Breast epithelium (tissue), 4 donors: ENCODE measurements at regions not wholly inside any gene's neighbourhood (a gene's known extent, or its start where the extent isn't known, plus 50 kb on each side); places are given as distances from the start of the nearest gene placed in this dataset.

Experiments used
- DNase-seq, 2 donors: peaks; one replicate each; pipeline ENCODE4 v3.0.0-alpha.2; 2019; ENCODE audit warnings: low spot score in 2 of 2
- H3K27ac ChIP-seq, 2 donors: fragments of 200-600 bp; sonication (generic) in 1 of 2; one replicate each; pipeline ENCODE4 v1.5.1; 2016 to 2019; ENCODE audit warnings: mild to moderate bottlenecking in 1 of 2
- H3K27me3 ChIP-seq, 2 donors: fragments of 200-600 bp; sonication (generic) in 1 of 2; one replicate each; pipeline versions ENCODE4 v1.5.1 to v1.6.0; 2017 to 2019; ENCODE audit warnings: control low read depth in 1 of 2, mild to moderate bottlenecking in 1 of 2
- H3K36me3 ChIP-seq: fragments of 200-600 bp; one replicate; pipeline ENCODE4 v1.5.1; 2019
- H3K4me1 ChIP-seq, 2 donors: fragments of 200-600 bp; sonication (generic); one replicate each; pipeline ENCODE4 v1.5.1; 2016 to 2019; ENCODE audit warnings: control low read depth in 1 of 2
- H3K4me3 ChIP-seq, 3 donors: fragments of 200-600 bp; sonication (generic); 1 replicate in 2 of 3; 2 replicates in 1 of 3; pipeline ENCODE4 v1.5.1; 2016 to 2019; ENCODE audit warnings: mild to moderate bottlenecking in 3 of 3, moderate library complexity in 2 of 3
- H3K9me3 ChIP-seq, 2 donors: fragments of 200-600 bp; sonication (generic) in 1 of 2; one replicate each; pipeline ENCODE4 v1.5.1; 2016 to 2019; ENCODE audit warnings: control low read depth in 1 of 2
- POLR2A ChIP-seq: fragments of 450-650 bp; IDR thresholded peaks from one replicate; pipeline ENCODE4 v1.6.1; 2016; ENCODE audit warnings: antibody characterized with exemption, mild to moderate bottlenecking, moderate library complexity
- POLR2AphosphoS5 ChIP-seq, 3 donors: sonication (generic); formaldehyde crosslinking; IDR thresholded peaks; one replicate each; pipeline ENCODE4 v1.6.1; 2017; ENCODE audit warnings: antibody characterized with exemption in 3 of 3
- intact Hi-C: fragments of 100-400 bp; cut with DNase I; formaldehyde crosslinking; loops from one replicate; pipeline ENCODE4 v1.15.1; 2023; ENCODE audit warnings: low total_unique reads
- TF ChIP-seq, protein P1 (sequence below), 3 donors: fragments of 450-650 bp; IDR thresholded peaks; one replicate each; pipeline ENCODE4 v1.5.1; 2016 to 2017; ENCODE audit warnings: antibody characterized with exemption in 3 of 3, mild to moderate bottlenecking in 3 of 3, moderate library complexity in 3 of 3

DNA sequence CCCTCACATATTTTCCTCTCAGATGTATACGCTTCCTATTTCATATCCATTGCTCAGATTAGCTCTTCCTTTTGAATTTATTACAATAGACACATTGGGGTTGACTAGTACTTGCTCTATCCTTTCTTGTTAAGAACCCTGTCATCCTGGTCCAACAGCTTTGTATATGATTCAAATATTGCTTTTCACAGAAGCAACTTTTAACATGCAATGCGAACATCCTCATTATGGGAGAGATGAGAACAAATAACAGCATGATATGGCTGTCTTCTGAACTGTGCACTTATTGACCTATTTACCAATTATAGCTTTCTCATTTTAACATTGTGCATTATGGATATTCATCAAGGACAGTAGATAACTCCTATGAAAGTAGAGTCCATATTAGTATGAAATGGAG is 510.8 kb downstream of the PTPRC start:
- TF ChIP-seq, protein P1, sequence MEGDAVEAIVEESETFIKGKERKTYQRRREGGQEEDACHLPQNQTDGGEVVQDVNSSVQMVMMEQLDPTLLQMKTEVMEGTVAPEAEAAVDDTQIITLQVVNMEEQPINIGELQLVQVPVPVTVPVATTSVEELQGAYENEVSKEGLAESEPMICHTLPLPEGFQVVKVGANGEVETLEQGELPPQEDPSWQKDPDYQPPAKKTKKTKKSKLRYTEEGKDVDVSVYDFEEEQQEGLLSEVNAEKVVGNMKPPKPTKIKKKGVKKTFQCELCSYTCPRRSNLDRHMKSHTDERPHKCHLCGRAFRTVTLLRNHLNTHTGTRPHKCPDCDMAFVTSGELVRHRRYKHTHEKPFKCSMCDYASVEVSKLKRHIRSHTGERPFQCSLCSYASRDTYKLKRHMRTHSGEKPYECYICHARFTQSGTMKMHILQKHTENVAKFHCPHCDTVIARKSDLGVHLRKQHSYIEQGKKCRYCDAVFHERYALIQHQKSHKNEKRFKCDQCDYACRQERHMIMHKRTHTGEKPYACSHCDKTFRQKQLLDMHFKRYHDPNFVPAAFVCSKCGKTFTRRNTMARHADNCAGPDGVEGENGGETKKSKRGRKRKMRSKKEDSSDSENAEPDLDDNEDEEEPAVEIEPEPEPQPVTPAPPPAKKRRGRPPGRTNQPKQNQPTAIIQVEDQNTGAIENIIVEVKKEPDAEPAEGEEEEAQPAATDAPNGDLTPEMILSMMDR (IDR thresholded peaks at IDR 0.05) = no peak
- TF ChIP-seq POLR2AphosphoS5 (IDR thresholded peaks at IDR 0.05) = no peak
- TF ChIP-seq POLR2A = no peak
- no peaks in the 10 kb centered on the region for H3K4me1 ChIP-seq
- no peak overlapping the region for H3K27ac ChIP-seq
- DNase-seq = no peak
- H3K4me3 ChIP-seq = no peak overlapping the region
- H3K27me3 ChIP-seq = no peaks in the 10 kb centered on the region
- intact Hi-C loops = no loop called here
- H3K36me3 ChIP-seq = no peaks in the 10 kb centered on the region
- H3K9me3 ChIP-seq = no peaks in the 10 kb centered on the region

DNA sequence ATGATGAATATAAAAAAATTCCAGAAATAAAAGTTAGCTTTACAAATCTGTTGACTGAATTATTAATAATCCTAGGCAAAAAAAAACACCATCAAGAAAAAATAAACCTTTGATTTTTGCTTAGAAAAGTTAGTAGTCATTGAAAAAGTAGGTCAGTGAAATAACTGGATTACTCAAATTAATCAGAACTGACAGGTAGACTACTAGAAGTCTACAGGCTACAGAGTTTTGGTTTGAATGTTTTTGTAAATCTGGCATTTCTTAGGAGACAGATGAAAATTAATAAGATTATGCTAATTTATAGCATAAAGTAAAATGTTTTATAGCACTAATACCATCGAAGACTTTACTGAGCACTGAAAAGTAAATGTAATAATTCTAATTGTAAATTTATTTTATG is 511.9 kb downstream of the PTPRC start:
- no peak overlapping the region for H3K27ac ChIP-seq
- no peak for TF ChIP-seq POLR2AphosphoS5 (IDR thresholded peaks at IDR 0.05)
- TF ChIP-seq POLR2A = no peak
- TF ChIP-seq, protein P1 (IDR thresholded peaks at IDR 0.05) = no peak
- no peaks in the 10 kb centered on the region for H3K9me3 ChIP-seq
- no peaks in the 10 kb centered on the region for H3K27me3 ChIP-seq
- H3K4me3 ChIP-seq = no peak overlapping the region
- no peaks in the 10 kb centered on the region for H3K4me1 ChIP-seq
- intact Hi-C loops = no loop called here
- no peaks in the 10 kb centered on the region for H3K36me3 ChIP-seq
- DNase-seq = no peak

DNA sequence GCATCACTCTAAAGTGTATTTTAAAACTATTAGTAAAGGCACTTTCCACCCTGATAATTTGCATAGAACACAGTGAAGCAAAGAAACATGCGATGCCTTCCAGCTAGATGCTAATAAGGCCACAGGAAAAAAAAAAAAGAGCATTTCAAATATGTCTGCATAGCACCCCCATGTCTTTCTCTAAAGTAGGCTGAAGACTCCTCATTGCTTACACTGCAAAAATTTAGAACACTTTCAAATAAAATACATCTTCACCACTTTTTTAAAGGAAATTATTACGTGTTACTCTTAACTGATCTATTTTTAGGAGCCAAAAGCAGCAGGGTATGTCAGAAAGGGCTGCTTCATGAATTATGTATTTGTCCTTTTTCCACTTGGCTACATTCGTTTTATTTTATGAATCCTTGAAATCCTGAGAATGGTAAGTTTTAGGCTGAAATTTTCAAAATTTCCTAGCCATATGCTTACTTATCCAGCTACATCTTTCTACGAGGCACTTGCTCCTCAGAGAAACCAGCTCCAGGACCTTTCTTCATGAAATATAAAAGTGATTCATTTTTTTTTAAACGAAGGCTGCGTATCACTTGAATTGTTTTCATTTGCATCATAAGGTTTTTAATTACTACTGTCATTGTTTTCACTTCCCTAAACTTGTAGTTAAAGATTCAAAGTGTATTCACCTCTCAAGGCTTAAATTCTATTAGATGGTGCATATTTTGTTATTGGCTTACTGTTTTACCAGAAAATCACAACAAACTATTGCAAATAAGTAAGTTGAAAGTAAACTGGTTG is 513.0 kb downstream of the PTPRC start:
- H3K4me3 ChIP-seq = no peak overlapping the region
- intact Hi-C loops = no loop called here
- no peaks in the 10 kb centered on the region for H3K36me3 ChIP-seq
- DNase-seq = no peak
- no peaks in the 10 kb centered on the region for H3K9me3 ChIP-seq
- H3K4me1 ChIP-seq = no peaks in the 10 kb centered on the region
- no peaks in the 10 kb centered on the region for H3K27me3 ChIP-seq
- TF ChIP-seq POLR2A (no peak), POLR2AphosphoS5 (IDR thresholded peaks at IDR 0.05) (no peak)
- TF ChIP-seq, protein P1 (IDR thresholded peaks at IDR 0.05) = no peak
- H3K27ac ChIP-seq = no peak overlapping the region

DNA sequence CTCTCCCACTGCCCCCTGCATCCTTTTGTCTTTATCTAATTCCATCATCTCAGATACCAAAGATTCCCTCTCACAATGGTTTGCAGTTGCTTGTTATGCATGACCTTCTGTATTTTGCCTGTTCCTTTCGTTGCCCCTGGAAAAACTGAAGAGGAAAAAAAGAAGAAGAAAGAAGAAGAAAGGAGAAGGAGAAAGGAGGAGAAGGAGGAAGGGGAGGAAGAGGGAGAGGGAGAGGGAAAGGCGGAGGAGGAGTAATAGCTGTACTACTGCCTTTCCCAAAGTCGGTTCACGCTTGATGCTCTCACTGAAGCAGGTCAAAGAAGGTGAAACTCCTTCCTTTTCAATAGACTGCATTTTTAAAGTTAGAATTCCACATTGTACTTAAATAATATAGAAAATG is 513.8 kb downstream of the PTPRC start:
- DNase-seq = no peak
- no peak overlapping the region for H3K27ac ChIP-seq
- TF ChIP-seq POLR2A = no peak
- TF ChIP-seq, protein P1 (IDR thresholded peaks at IDR 0.05) = no peak
- TF ChIP-seq POLR2AphosphoS5 (IDR thresholded peaks at IDR 0.05) = no peak
- H3K4me3 ChIP-seq = no peak overlapping the region
- intact Hi-C loops = no loop called here
- H3K9me3 ChIP-seq = no peaks in the 10 kb centered on the region
- H3K36me3 ChIP-seq = no peaks in the 10 kb centered on the region
- H3K27me3 ChIP-seq = no peaks in the 10 kb centered on the region
- H3K4me1 ChIP-seq = no peaks in the 10 kb centered on the region

DNA sequence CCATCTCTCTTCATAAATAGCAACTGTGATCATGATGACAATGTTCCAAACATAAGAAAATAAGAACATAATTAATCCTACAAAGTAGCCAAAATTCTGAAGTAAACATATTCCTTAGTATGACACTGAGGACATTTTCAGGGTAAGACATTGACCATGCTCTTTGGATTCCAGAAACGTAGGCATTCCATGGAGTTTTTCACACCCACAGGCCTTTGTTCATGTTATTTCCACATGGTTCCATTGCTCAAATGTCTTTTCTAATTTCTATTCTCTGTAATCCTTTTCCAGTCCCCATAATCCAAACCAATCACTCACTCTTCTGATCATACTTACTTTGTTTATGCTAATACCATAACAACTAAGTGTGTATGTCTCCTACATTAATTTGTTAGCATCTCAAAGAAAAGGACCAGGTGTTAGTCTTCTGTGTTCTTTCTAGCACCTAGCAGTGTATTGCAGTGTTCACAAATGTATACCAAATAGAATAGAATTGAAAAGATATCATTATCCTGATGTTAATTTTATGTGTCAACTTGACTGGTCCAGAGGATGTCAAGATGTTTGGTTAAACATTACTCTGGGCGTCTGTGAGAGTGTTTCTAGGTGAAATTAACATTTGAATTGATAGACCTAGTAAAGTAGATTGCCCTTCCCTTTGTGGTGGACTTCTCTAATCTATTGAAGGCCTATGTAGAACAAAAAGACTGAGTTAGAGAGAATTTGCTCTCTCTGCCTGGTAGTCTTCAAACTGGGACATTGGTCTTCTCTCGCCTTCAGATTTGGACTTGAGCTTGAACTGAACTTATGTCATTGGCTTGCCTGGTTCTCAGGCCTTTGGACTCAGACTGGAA is 516.6 kb downstream of the PTPRC start:
- Histone ChIP-seq H3K9me3 (no peaks in the 10 kb centered on the region), H3K4me1 (no peaks in the 10 kb centered on the region), H3K27ac (no peak overlapping the region), H3K4me3 (no peak overlapping the region), H3K36me3 (no peaks in the 10 kb centered on the region), H3K27me3 (no peaks in the 10 kb centered on the region)
- TF ChIP-seq POLR2AphosphoS5 (IDR thresholded peaks at IDR 0.05) (no peak), POLR2A (no peak)
- TF ChIP-seq, protein P1 (IDR thresholded peaks at IDR 0.05) = no peak
- intact Hi-C loops = no loop called here
- DNase-seq = no peak
